WERI-Rb-1 (cell line): ENCODE measurements at regions not wholly inside any gene's neighbourhood (a gene's known extent, or its start where the extent isn't known, plus 50 kb on each side); places are given as distances from the start of the nearest gene placed in this dataset.

Source experiments
- DNase-seq: peaks from one replicate; pipeline ENCODE4 v3.0.0-alpha.2; 2020
- H3K27ac ChIP-seq: fragments of 250-450 bp; sonication (Bioruptor Pico); 2 replicates; pipeline ENCODE4 v1.5.1; 2020; ENCODE audit warnings: mild to moderate bottlenecking, moderate library complexity
- H3K27me3 ChIP-seq: fragments of 250-450 bp; sonication (Bioruptor Pico); 2 replicates; pipeline ENCODE4 v1.5.1; 2021; ENCODE audit warnings: mild to moderate bottlenecking, low read depth, moderate library complexity; ENCODE audit not compliant: insufficient read depth, severe bottlenecking
- H3K36me3 ChIP-seq: fragments of 250-450 bp; sonication (Bioruptor Pico); 2 replicates; pipeline ENCODE4 v1.5.1; 2020; ENCODE audit warnings: mild to moderate bottlenecking, moderate library complexity
- H3K4me3 ChIP-seq: 2 replicates; pipeline ENCODE4 v1.5.1; 2011; ENCODE audit warnings: low read depth, mild to moderate bottlenecking, control low read depth, low read length
- H3K9me3 ChIP-seq: fragments of 250-450 bp; sonication (Bioruptor Pico); 2 replicates; pipeline ENCODE4 v1.5.1; 2021; ENCODE audit warnings: mild to moderate bottlenecking, moderate library complexity; ENCODE audit not compliant: severe bottlenecking
- CTCF ChIP-seq: IDR thresholded peaks from 2 replicates; pipeline ENCODE4 v1.5.1; 2011; ENCODE audit warnings: low read depth, mild to moderate bottlenecking, control low read depth, inconsistent platforms, low read length

DNA sequence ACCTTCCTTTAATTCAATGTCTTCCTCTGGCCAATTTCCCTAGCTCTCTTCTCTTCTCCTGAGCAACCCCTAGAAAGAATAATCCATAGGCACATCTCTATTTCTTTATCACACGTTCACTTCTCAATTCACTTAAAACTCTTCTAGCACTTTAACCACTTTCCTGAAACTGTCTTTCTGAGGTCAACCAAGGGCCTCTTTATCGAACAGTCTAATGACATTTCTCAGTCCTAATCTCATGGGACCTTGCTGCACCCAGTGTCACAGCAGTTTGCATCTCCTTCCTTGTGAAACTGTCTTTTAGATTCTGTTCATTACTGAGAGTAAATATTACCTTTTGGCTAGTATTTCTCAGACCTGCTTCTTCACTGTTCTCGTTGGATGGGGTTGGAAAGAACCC is 285.3 kb upstream of the RASGEF1B start:
- no peaks in the 10 kb centered on the region for H3K9me3 ChIP-seq
- no peak overlapping the region for H3K27ac ChIP-seq
- no peak for TF ChIP-seq CTCF
- no peak for DNase-seq
- no peak overlapping the region for H3K4me3 ChIP-seq
- no peaks in the 10 kb centered on the region for H3K27me3 ChIP-seq
- H3K36me3 ChIP-seq = no peaks in the 10 kb centered on the region

DNA sequence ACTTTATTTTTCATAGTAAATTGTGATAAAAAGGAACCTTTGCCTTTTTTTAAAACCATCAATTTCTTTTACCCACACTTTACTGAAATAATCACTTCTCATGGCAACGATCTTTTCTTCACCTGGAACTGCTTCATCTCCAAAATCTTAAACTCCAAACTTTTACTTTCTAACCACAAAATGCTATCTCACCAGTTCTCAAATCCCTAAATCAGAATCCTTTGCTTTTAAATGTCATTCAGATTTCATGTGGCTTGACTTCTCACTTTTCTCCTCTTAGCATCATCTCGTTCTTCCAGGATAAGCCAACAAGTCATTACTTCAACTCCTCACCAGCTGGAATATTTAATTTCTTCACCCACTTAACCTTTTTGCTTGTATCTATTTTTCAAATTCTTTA is 284.3 kb upstream of the RASGEF1B start:
- Histone ChIP-seq H3K27ac (no peak overlapping the region), H3K9me3 (no peaks in the 10 kb centered on the region), H3K4me3 (no peak overlapping the region), H3K27me3 (no peaks in the 10 kb centered on the region), H3K36me3 (no peaks in the 10 kb centered on the region)
- TF ChIP-seq CTCF = no peak
- DNase-seq = no peak

GRCh38 chr4:81754169-81754568 is 282.5 kb upstream of the RASGEF1B start:
- no peaks in the 10 kb centered on the region for H3K27me3 ChIP-seq
- no peak overlapping the region for H3K4me3 ChIP-seq
- no peak for DNase-seq
- H3K36me3 ChIP-seq = no peaks in the 10 kb centered on the region
- TF ChIP-seq CTCF = no peak
- H3K9me3 ChIP-seq = no peaks in the 10 kb centered on the region
- no peak overlapping the region for H3K27ac ChIP-seq

- no peaks in the 10 kb centered on the region for H3K36me3 ChIP-seq
- DNase-seq = no peak
- no peak for TF ChIP-seq CTCF
Measured at GRCh38 chr4:81751531-81752289, 280.0 kb upstream of the RASGEF1B start.

DNA sequence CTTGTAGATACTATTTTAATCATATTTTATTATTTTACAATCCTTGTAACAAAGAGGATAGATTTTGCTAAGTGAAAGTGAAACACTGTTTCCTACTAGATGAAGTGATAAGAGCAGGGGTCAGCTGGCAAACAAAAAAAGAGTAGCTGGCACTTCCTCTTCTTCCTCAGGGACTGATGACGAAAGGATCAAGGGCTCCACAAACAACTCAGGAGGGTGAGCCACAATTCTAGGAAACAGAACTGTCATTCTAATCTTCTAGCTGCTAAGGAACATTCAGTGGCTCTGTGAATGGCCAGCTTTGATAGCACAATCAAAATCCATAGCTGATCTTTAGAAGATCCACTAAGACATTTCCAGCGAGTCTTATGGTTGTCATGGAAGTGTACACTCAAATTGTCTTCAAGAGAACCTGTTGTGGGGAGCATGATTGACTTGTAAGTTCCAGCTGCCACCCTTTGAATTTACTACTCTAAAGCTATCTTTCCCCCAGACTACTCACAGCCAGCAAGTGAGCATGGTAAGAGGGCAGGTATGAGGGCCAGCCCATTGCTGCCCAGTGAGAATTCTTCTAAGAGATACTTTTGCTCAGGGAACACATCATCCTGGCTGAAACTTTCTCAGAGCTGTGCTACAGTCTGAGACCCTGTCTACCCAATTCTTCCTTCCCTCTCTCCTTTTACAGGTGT is 275.7 kb upstream of the RASGEF1B start:
- no peak for DNase-seq
- Histone ChIP-seq H3K27ac (no peak overlapping the region), H3K27me3 (no peaks in the 10 kb centered on the region), H3K36me3 (no peaks in the 10 kb centered on the region), H3K4me3 (no peak overlapping the region), H3K9me3 (peaks cover 8% of the 10 kb centered on the region)
- TF ChIP-seq CTCF = no peak

More at GRCh38 chr4:81751531-81752289, 280.0 kb upstream of the RASGEF1B start:
- H3K4me3 ChIP-seq = no peak overlapping the region
- H3K9me3 ChIP-seq = peaks cover 8% of the 10 kb centered on the region
- H3K27ac ChIP-seq = no peak overlapping the region
- no peaks in the 10 kb centered on the region for H3K27me3 ChIP-seq

DNA sequence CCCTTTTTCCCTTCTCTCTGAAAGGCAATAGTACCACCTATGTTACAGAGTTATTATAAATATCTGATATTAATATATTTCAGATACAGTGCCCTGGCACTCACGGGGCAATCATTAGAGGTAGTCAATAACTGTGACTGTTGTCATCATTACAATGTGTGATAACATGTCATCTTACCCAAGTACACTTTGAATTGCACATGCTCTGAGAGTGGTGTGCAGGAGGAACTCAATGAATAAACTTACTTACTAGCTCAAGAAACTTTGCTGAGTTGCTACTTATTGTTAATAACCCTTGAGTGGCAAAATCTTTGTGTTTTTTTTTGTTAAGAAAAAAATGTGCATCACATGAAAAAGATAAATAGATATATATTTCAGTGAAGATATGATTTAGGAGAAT is 275.1 kb upstream of the RASGEF1B start:
- TF ChIP-seq CTCF = no peak
- Histone ChIP-seq H3K27ac (no peak overlapping the region; the same call in 1 of the 2 replicates), H3K9me3 (peaks cover 8% of the 10 kb centered on the region), H3K4me3 (no peak overlapping the region), H3K27me3 (no peaks in the 10 kb centered on the region), H3K36me3 (no peaks in the 10 kb centered on the region)
- DNase-seq = no peak
